Neutrophil (primary cell): ENCODE measurements at regions not wholly inside any gene's neighbourhood (a gene's known extent, or its start where the extent isn't known, plus 50 kb on each side); places are given as distances from the start of the nearest gene placed in this dataset.

Experiments used
- H3K27ac ChIP-seq: fragments of 200-600 bp; sonication (generic); 2 replicates; pipeline ENCODE4 v1.5.1; 2016; ENCODE audit warnings: mild to moderate bottlenecking, moderate library complexity
- H3K27me3 ChIP-seq: fragments of 200-600 bp; sonication (generic); 2 replicates; pipeline ENCODE4 v1.6.0; 2016; ENCODE audit warnings: mild to moderate bottlenecking
- H3K36me3 ChIP-seq: fragments of 200-600 bp; sonication (generic); 2 replicates; pipeline ENCODE4 v1.5.1; 2017
- H3K4me1 ChIP-seq, 2 experiments: fragments of 200-600 bp in 1 of 2; sonication (generic) in 1 of 2; 1 replicate in 1 of 2; 2 replicates in 1 of 2; pipeline versions ENCODE4 v1.5.1 to v1.6.1; 2013 to 2016; ENCODE audit warnings: low read depth in 1 of 2, low read length in 1 of 2, mild to moderate bottlenecking in 1 of 2, moderate library complexity in 1 of 2; ENCODE audit not compliant: control insufficient read depth in 1 of 2, insufficient read depth in 1 of 2
- H3K4me3 ChIP-seq, 2 experiments: fragments of 200-600 bp in 1 of 2; sonication (generic) in 1 of 2; 1 replicate in 1 of 2; 2 replicates in 1 of 2; pipeline ENCODE4 v1.5.1; 2013 to 2016; ENCODE audit warnings: low read depth in 1 of 2, low read length in 1 of 2, mild to moderate bottlenecking in 1 of 2, moderate library complexity in 1 of 2
- H3K9me3 ChIP-seq: fragments of 200-600 bp; sonication (generic); 2 replicates; pipeline ENCODE4 v1.5.1; 2016
- CTCF ChIP-seq: fragments of 200-600 bp; sonication (generic); IDR thresholded peaks from 2 replicates; pipeline ENCODE4 v1.5.1; 2016; ENCODE audit warnings: antibody characterized with exemption

- H3K9me3 ChIP-seq, result no peaks in the 10 kb centered on the region
- H3K27me3 ChIP-seq, result no peaks in the 10 kb centered on the region
- H3K4me1 ChIP-seq, result no peaks in the 10 kb centered on the region
- H3K4me3 ChIP-seq, result no peak overlapping the region
- TF ChIP-seq CTCF, result no peak
- no peak overlapping the region for H3K27ac ChIP-seq
- no peaks in the 10 kb centered on the region for H3K36me3 ChIP-seq
Observed at GRCh38 chr2:88873620-88874019, 182.1 kb downstream of the RPIA start.

- Histone ChIP-seq H3K9me3 (no peaks in the 10 kb centered on the region), H3K4me3 (no peak overlapping the region), H3K36me3 (no peaks in the 10 kb centered on the region), H3K4me1 (no peaks in the 10 kb centered on the region), H3K27me3 (no peaks in the 10 kb centered on the region), H3K27ac (no peak overlapping the region)
- TF ChIP-seq CTCF, result peak; percentile 44
Observed at GRCh38 chr2:88874063-88874657, 182.7 kb downstream of the RPIA start.

GRCh38 chr2:88875736-88876135 lies 184.3 kb downstream of the RPIA start:
- H3K27me3 ChIP-seq, result no peaks in the 10 kb centered on the region
- peaks cover 0 to 6% of the 10 kb centered on the region in 2 experiments for H3K4me1 ChIP-seq
- H3K36me3 ChIP-seq, result no peaks in the 10 kb centered on the region
- H3K27ac ChIP-seq, result no peak overlapping the region
- no peaks in the 10 kb centered on the region for H3K9me3 ChIP-seq
- no peak for TF ChIP-seq CTCF
- no peak overlapping the region for H3K4me3 ChIP-seq

- peak; percentile 30 for TF ChIP-seq CTCF
- Histone ChIP-seq H3K4me3 (no peak overlapping the region), H3K4me1 (peaks cover 0 to 6% of the 10 kb centered on the region in 2 experiments), H3K27me3 (no peaks in the 10 kb centered on the region), H3K36me3 (no peaks in the 10 kb centered on the region), H3K9me3 (no peaks in the 10 kb centered on the region), H3K27ac (no peak overlapping the region)
Observed at GRCh38 chr2:88880441-88880953, 189.0 kb downstream of the RPIA start.

- Histone ChIP-seq H3K36me3 (no peaks in the 10 kb centered on the region), H3K4me3 (no peak overlapping the region), H3K9me3 (no peaks in the 10 kb centered on the region), H3K27ac (no peak overlapping the region), H3K27me3 (no peaks in the 10 kb centered on the region), H3K4me1 (peaks cover 0 to 5% of the 10 kb centered on the region in 2 experiments)
- no peak for TF ChIP-seq CTCF
Observed at GRCh38 chr2:88885275-88885674, 193.8 kb downstream of the RPIA start.
